DMS53 (cell line): ENCODE measurements at regions not wholly inside any gene's neighbourhood (a gene's known extent, or its start where the extent isn't known, plus 50 kb on each side); places are given as distances from the start of the nearest gene placed in this dataset.

ENCODE experiments used
- DNase-seq: peaks from one replicate; lab custom pipeline; 2025; lab: John Stamatoyannopoulos, UW

DNA sequence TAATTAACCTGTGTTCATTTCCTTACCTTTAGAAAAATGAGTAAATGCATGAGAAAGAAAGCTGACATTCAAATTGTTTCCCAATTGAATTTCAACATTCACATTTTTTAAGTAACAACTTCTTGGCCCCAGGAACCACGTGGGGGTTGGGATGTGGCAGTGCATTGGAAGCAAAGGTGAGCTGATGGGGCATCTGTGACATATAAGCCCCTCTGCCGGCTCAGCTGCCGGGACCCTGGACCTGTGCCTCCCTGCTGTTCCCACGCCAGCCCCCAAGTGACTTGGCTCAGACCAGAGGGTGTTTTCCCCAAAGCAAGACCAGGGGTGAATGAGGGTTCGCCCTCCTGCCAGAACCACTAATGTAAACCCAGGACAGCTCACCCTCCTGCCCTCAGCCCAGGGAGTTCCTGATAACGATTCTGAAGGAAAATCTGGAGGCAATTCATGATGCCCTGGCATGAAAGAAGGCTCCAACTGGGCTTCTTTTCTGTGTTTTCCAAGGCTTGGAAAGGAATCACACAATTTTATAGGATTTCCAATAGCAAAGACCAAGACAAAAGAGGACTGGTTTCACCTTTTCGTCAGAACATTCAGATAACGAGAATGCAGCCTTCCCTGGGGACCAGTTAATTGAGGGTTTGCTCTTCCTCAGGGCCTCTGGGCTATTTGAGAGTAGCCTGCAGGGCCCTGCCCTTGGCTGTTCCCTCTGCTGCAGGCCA, 193.2 kb upstream of the TWIST2 start:
- DNase-seq, result no peak

DNA sequence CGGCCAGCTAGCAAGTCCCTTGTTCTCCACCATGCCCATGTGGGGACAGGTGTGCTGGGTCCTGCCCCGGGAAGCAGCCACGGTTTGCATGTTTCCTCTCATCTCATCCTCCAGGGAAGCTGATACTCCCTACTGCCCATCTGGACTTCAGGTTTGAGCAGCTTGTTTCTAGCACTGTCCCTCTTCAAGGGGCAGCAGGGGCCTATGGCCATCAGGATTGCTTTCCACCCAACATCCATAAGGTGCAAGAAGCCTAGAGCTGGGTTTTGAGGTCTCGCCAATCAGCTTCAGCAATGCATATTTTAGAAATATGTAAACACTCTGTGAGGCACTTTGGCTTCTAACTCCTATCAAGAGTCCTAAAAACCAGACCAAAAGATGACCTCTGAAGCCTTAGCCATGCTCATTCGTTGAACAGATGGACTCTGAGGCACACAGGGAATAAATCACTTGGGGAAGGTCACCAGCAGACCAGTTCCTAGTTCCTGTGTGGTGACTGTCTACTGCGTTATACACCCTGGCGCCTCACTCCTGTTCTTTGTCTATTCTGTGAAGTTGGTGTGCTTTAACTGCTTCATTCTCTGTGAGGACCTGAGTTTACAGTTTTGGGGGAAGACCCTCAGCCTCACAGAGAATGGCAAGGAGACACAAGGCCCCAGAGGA, 192.6 kb upstream of the TWIST2 start:
- DNase-seq, result no peak

DNA sequence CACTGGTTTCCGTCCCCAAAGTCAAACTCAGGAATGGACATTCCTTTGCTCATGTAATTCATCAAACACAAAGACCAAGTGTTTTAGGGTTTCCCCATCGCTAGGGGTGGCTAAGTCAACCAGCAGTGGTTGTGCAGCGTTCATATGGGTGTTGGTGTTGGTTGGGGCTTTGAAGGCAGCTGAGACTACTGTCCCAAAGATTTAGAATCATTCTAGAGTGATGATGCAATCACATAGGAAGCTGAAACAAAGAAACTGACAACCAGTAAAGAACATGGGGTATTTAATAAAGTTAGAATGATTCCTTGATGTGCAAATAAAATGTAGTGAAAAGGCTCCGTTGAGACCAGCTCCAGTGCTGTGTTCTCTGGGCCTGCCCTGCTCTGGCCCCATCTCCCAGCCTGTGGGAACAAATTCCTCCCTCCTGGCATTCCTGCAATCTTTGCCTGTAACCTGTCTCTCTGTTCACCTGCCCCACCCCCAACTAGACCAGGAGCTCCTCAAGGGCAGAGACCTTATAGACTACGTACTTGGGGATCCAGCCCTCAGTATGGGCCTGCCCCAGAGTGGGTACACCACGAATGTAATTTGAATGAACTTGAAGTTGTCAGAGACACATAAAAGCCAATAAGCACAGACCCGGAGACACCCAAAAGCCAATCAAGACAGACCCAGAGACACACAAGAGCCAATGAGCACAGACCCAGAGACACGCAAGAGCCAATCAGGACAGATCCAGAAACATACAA, 191.7 kb upstream of the TWIST2 start:
- no peak for DNase-seq

DNA sequence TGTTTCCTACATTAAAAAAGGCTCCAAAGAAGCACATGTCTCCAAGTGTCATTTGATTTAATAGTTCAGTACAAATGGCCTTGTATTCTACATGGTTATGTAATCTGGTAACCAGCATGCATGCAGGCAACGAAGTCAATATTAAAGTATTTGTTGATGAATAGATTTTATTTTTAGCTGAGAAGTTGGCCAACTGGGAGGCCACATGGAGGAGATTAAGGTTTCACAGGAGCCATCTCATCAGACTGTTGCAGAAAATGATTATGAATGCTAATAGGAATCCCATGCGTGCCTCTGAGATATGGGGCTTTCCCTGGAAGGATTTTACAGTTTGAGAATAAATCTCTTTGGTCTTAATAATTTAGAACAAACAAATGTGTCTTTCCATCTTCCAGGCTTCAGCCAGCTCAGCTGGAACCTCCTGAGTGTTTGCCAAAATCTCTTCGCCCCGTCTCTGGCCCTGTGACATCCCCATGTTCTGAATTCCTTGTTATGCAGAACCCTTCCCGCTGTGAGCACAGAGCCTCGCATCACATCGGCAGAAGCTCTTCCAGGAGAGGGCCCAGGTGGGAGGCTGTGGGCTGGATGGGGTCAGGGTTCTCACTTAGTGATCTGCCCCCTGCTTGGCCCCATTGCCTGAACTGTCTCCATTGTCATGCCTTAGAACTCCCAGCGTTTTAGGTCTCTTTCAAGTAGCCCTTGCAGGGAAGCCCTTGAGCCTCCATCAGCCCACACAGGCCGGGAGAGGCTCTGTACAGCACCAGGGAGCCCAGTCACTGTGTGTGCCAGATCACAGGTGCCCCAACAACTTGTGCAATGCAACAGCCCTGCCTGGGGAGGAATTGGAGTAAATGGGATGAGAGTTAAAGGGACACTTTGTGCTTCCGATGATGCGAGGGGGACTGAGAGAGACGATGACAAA, 190.5 kb upstream of the TWIST2 start:
- no peak for DNase-seq

DNA sequence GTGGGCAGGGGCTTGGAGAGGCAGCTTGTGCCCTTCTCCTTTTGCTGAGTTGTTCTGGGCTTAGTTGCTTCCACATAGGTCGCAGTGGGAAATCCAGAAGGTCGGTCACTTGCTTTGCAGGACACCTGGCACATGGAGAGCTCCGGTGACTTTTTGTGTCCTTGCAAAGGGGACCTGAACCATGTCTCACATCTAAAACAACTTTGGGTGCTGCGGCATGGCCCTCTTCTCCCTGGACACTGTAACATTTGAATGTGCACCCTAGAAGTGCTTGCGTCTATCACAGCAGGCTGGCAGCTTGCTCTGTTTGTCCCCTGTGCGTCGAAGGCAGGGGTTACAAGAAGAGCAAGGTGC, 189.9 kb upstream of the TWIST2 start:
- no peak for DNase-seq

DNA sequence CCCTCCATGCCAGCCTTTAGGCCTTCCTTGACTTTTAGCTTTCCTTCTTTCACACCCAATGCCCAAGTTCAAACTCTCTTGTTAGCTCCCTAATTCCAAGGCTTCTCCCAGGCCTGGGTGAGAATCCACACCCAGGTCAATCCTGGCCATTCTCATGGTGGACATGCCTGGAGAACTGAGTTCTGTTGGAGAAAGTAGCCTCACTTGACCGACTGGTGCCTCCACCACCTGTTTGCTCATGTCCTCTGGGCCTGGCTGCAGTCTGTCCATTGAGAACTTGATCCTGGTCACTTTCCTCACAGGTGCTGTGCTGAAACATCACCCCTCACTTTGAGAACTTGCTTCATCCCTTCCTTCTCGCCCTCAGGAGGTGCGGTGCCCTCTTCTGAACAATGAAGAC, 189.1 kb upstream of the TWIST2 start:
- no peak for DNase-seq

DNA sequence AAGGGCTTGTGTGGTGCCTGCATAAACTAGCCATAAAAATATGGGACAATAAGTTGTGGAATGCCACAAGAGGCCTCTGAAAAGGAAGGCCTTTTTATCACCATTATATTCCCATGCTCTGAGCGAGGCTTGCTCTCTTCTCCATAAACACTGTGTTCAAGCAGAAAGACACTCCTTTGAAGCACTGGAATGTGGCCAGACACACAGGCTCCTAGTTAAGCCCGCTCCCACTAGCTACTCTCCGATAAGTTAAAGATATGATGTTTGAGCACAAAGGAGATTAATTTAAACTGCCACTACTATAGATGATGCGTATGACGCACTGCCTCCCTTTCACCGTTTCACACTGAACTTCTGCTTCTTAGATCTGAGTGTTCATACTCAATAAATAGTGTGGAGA, 188.7 kb upstream of the TWIST2 start:
- no peak for DNase-seq

DNA sequence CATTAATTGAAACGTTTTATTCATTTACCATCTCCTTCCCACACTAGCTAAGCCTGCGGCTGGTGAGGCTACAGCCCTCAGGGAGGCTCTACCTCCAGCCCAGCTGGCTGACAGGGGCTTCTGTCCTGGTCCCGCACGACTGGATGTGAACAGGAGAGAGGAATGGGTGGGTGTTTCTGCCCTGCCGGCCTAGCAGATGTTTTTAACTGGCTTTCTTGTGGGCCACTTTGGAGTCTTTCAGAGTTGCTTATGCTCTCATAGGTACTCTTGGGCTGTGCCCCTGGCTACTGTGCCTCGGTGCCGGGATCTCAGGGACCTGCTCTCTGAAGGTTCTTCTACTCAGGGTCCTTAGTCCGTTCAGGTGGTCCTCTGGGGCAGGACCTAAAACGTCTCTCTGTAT, 184.3 kb upstream of the TWIST2 start:
- no peak for DNase-seq

DNA sequence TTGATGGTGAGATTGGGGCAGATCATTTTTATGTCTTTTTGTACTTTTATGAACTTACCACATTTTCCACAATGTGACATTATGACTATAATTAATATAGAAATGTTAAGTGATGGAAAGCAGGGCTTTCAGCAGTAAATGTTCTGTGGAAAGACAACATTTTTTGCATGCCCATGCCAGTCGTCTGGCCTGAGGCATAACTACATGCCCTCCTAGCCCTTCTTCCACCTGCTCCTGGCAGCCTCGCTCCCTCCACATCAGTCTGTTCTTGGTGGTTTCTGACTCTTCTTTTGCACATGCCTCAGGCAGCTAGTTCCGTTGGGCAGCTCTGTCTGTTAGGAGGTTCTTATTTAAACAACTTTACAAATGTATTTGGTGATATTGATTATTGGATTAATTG, 182.0 kb upstream of the TWIST2 start:
- DNase-seq, result no peak

DNA sequence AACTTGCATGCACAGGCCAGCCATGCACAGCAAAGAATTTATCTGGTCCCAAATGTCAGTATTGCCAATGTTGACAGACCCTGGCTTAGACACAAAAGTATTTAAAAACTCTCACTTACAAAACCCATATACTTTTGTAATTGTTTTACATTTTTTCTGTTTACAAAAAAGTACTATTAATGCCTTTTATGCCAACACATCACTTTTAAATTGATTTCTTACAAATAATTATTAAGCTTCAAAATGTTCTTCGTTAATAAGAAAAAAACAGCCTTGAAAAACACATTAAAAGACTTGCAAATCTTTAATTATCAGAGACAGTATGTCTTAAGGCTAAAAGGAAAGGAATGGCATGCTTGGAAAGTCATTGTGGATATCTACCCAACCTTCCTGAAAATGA, 181.3 kb upstream of the TWIST2 start:
- DNase-seq, result no peak

DNA sequence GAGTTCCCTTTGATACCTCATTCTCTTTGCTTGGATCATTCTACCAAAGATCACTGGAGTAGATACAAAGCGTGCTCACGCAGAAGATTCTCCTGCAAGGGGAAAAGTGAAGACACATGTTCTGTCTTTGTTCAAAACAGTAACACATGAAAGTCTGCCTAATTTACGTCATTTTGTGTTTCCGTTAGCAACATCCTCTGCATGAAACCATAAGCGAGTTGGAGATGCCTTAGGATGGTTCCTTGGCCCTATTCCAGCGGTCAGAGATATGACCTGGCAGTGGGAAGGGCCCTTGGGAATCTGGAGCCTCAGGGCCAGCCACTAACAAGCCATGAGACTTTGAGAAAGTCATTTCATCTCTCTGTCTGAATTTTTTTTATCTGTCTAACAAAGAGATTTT, 180.9 kb upstream of the TWIST2 start:
- DNase-seq, result no peak

DNA sequence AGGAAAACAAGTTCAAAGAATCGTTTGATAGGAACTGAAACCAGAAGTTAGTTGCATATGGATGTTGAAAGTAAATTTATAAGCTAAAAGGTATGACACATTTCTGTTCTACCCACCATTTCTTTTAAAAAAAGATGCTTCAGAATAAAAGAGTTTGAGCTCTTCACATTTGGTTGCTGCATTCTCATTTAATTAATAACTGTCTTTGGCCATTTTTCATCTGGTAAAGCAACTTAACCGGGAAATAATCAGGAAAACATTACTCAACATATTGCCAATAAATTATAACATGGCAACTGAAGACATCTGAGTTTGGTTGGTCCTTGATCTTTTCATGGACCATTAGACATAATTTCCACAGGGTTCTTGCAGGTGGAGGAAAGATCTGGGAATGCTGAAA, 180.2 kb upstream of the TWIST2 start:
- DNase-seq, result no peak

DNA sequence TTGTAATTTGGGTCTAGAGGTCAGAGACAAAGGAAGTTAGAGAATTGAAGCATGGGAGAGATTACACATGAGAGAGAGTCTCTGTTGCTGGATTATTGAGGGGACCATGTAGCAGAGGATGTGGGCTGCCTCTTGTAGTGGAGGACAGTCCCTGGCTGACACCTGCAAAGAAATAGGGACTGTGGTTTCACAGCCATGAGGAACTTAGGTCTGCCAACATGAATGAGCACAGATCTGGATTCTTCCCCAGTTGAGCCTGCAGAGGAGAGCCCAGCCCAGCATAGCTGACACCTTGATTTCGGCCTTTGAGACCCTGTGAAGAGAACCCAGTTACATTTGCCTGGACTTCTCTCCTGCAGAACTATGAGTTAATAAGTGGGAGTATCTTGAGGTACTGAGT, 179.5 kb upstream of the TWIST2 start:
- DNase-seq, result no peak

DNA sequence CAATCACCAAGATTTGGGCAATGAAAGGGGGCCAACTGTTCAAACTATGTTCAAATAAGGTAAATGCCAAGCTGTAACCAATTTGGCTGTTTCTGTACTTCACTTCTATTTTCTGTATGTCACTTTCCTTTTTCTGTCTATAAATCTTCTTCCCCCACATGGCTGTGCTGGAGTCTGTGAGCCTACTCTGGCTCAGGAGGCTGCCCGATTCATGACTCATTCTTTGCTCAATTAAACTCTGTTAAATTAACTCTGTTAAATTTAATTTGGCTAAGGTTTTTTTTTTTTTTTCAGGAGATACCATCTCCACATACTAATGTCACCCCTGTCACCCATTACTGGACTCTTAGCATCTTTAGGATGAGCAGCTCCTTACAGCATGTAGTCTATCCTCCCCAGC, 178.8 kb upstream of the TWIST2 start:
- no peak for DNase-seq

DNA sequence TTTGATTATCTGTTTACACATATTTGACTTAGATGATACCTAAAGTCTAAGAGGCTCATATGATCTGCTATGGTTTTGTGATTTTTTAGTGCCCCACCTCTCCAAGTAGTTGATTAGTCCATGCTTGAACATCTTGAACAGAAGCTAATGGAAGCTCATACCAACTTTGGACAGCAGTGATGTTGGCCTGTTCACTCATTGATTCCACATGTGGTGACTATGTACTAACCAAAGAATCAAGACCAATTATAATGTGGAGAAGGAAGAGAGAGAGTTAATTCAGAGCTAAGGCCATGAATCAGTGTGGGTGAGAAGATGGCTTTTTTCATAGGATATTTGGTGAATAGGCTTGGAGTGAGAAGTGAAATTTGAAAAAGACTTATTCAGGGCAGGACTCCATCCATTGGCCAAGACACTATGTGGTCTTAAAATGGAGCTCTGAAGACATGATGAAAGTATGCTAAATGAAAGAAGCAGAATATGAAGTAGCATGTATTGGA, 178.3 kb upstream of the TWIST2 start:
- DNase-seq, result no peak

DNA sequence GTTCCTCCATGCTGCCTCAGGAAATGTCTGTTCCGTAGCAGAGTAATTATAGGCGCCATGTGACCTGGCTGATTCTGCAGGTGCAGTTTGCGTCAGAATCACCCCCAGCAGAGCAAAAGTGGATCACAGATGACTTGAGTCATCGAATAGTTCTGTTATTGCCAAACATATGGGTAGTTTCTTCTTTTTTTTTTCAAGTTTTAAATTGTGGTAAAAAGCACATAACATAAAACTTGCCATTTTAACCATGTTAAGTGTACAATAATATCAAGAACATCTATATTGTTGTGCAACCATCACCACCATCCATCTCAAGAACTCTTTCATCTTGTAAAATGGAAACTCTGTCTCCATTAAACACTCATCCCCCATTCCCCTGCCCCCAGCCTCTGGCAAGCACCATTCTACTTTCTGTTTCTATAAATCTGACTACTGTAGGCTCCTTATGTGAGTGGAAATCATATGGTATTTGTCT, 177.7 kb upstream of the TWIST2 start:
- DNase-seq, result no peak

DNA sequence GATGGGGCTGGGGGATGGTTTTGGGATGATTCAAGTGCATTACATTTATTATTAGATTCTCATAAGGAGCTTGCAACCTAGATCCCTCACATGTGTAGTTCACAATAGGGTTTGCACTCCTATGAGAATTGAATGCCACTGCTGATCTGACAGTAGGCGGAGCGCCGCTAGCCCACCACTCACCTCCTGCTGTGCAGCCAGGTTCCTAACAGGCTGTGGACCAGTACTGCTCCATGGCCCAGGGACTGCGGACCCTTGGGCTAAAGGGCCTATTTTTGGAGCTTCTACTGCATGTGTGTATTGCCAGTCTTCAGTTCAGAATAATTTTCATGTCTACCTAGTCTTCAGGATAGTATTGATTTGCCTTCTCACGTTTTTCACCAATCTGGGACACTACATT, 165.3 kb upstream of the TWIST2 start:
- no peak for DNase-seq

DNA sequence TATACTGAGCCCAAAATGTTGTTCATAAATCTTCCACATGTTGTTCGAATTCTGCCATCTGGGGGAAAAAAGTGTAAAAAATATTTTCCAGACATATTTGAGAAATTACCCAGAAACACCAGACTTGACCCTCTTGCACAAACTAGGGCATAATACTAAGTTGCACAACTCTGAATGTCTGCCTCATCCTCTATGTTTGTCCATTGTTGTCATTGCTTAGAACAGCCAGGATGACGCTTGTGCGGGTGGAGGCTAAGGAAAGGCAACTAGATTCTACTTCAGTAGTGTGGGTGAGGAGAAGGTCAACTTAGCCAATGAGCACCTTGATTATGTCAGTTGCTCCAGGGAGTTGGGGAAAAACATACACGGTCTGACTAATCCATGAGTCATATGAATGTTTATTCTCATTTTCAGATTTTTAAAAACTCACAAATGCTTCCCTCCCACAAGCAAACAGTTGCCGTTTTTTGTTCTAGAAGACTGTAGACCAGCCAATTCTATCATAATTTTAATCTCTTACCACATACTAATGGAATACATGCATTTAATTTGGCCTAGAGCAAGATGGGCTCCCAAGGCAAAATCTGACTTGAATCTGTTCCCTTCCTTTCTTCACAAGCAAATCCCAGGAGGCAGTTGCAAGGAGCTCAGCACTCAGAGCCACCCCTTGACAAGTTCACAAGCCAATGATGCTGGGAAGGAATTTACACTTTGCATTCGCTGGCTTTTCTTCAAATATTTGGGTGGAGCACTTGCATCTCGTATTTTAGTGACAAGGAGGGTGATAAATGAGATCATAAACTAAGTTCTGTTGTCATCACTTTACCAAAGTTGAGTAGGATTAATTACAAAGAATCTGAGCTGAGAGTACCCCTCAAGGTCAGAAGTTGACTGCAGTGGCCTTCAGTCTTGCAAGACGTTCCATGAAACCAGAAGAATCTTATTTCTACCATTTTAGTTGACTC, 163.2 kb upstream of the TWIST2 start:
- DNase-seq, result peak; percentile 65

DNA sequence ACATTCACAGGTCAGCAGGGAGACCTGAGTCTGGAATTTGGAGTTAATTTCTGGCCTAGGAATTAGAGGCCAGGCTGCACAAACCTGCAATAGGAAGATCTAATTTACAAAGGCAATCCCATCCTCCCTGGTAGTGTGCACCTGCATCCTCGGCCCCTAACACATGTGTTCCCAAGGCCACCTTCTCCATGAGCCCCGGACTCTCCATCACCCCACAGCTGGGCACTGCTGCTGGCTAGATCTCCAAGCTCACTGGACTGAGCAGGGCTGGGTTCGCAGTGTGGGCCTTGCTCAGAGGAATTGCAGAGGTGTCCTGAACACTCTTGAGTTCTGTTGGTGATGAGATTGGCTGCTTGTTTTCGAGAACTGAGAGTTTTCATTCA, 162.6 kb upstream of the TWIST2 start:
- no peak for DNase-seq

DNA sequence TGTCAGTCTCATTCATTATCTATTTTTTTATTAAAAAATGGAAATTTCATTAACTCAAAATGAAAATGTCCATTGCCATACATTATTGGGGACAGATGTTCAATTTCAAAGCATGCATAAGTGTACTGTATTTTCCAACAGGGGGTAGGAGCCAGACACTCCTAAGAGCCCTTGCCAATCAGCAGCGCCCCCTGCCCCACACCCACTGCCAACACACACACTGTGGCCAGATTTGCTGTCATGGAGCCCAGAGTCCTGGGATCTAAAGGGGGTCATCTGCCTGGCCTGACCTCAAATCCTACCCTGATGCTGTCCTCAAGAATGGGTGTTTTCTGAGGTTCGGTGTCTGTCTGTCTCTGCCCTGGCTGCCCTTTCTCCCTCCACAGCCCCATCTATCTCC, 162.2 kb upstream of the TWIST2 start:
- no peak for DNase-seq

DNA sequence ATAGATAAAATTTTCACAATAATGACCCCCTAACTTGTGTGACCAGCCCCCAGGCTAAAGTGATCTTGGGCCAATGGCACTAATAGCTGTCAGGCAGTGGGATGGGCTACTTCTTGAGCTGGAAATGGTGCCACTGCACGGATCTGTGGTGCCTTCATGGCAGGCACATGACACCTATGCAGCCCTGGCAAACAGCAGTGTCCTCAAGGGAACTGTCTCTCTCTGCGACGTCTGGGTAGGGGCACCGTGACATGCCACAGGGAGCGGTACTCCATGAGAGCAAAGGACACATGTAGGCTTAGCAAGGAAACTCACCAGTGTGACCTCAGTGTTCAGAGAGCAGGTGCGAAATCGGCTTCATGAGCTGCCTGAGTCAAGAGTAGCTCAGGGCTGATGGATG, 161.7 kb upstream of the TWIST2 start:
- DNase-seq, result no peak
